CD14-positive monocyte (primary cell): ENCODE measurements at regions not wholly inside any gene's neighbourhood (a gene's known extent, or its start where the extent isn't known, plus 50 kb on each side); places are given as distances from the start of the nearest gene placed in this dataset.

Source experiments
- DNase-seq, 3 donors: peaks; one replicate each; pipeline ENCODE4 v3.0.0-alpha.2; 2011 to 2022
- H2AFZ ChIP-seq: 2 replicates; pipeline ENCODE4 v1.6.0; 2012; ENCODE audit warnings: mild to moderate bottlenecking, low read depth, low read length, inconsistent platforms; ENCODE audit not compliant: insufficient read depth, poor library complexity, severe bottlenecking
- H3K27ac ChIP-seq, 2 donors: 1 replicate in 1 of 2; 2 replicates in 1 of 2; pipeline ENCODE4 v1.5.1; 2012 to 2013; ENCODE audit warnings: low read length in 2 of 2, control low read depth in 1 of 2, inconsistent platforms in 1 of 2, low read depth in 1 of 2, mild to moderate bottlenecking in 1 of 2
- H3K27me3 ChIP-seq, 2 donors: one replicate each; pipeline versions ENCODE4 v1.6.0 to v1.6.1; 2011 to 2013; ENCODE audit warnings: low read length in 2 of 2; ENCODE audit not compliant: control insufficient read depth in 2 of 2, insufficient read depth in 2 of 2
- H3K36me3 ChIP-seq, 2 donors: replicated peaks in 1 of 2; 1 replicate in 1 of 2; 2 replicates in 1 of 2; pipeline versions ENCODE4 v1.5.1 to v1.6.1; 2012 to 2013; ENCODE audit warnings: low read length in 2 of 2, control low read depth in 1 of 2, inconsistent platforms in 1 of 2, mild to moderate bottlenecking in 1 of 2; ENCODE audit not compliant: insufficient read depth in 2 of 2, control insufficient read depth in 1 of 2
- H3K4me1 ChIP-seq, 2 donors: 1 replicate in 1 of 2; 2 replicates in 1 of 2; pipeline versions ENCODE4 v1.5.1 to v1.6.1; 2012 to 2013; ENCODE audit warnings: low read length in 2 of 2, control low read depth in 1 of 2, inconsistent platforms in 1 of 2, mild to moderate bottlenecking in 1 of 2, moderate library complexity in 1 of 2; ENCODE audit not compliant: insufficient read depth in 2 of 2, control insufficient read depth in 1 of 2
- H3K4me2 ChIP-seq: replicated peaks from 2 replicates; pipeline ENCODE3; 2012; ENCODE audit warnings: low read length, moderate library complexity, mild to moderate bottlenecking; ENCODE audit not compliant: poor library complexity, severe bottlenecking; ENCODE audit errors: extremely low read depth
- H3K4me3 ChIP-seq, 3 experiments: fragments of 200-600 bp in 1 of 3; sonication (generic) in 1 of 3; replicated peaks in 1 of 3; 1 replicate in 2 of 3; 2 replicates in 1 of 3; pipeline ENCODE4 v1.5.1; 2011 to 2013; ENCODE audit warnings: low read length in 3 of 3, mild to moderate bottlenecking in 3 of 3, control low read depth in 2 of 3, low read depth in 2 of 3, inconsistent platforms in 1 of 3, moderate library complexity in 1 of 3
- H3K79me2 ChIP-seq: 2 replicates; pipeline ENCODE4 v1.6.0; 2012; ENCODE audit warnings: mild to moderate bottlenecking, control low read depth, inconsistent platforms, low read length, moderate library complexity; ENCODE audit not compliant: insufficient read depth
- H3K9ac ChIP-seq: 2 replicates; pipeline ENCODE4 v1.6.0; 2017; ENCODE audit warnings: low read length, mild to moderate bottlenecking; ENCODE audit not compliant: insufficient read depth, poor library complexity, severe bottlenecking
- H3K9me3 ChIP-seq, 2 donors: replicated peaks in 1 of 2; 1 replicate in 1 of 2; 2 replicates in 1 of 2; pipeline versions ENCODE4 v1.5.1 to v1.6.1; 2012 to 2013; ENCODE audit warnings: low read length in 2 of 2, control low read depth in 1 of 2; ENCODE audit not compliant: control insufficient read depth in 1 of 2, insufficient read depth in 1 of 2
- H4K20me1 ChIP-seq: 2 replicates; pipeline ENCODE4 v1.6.0; 2012; ENCODE audit warnings: mild to moderate bottlenecking, low read length, control low read depth, moderate library complexity; ENCODE audit not compliant: insufficient read depth
- H3K27ac Mint-ChIP-seq, 7 donors: one replicate each; pipeline ENCODE4 v1.8.0; 2020; ENCODE audit warnings: mild to moderate bottlenecking in 7 of 7, mixed read lengths in 7 of 7, moderate library complexity in 6 of 7, inconsistent platforms in 2 of 7
- H3K27me3 Mint-ChIP-seq, 3 donors: one replicate each; pipeline ENCODE4 v1.8.0; 2021 to 2022; ENCODE audit warnings: low read depth in 3 of 3, mild to moderate bottlenecking in 3 of 3, mixed read lengths in 3 of 3, moderate library complexity in 3 of 3, inconsistent platforms in 1 of 3
- H3K36me3 Mint-ChIP-seq, 2 donors: one replicate each; pipeline ENCODE4 v1.8.0; 2020; ENCODE audit warnings: mixed read lengths in 2 of 2, inconsistent platforms in 1 of 2, mild to moderate bottlenecking in 1 of 2
- H3K4me1 Mint-ChIP-seq: one replicate; pipeline ENCODE4 v1.8.0; 2020; ENCODE audit warnings: mild to moderate bottlenecking, mixed read lengths
- H3K4me3 Mint-ChIP-seq, 2 donors: one replicate each; pipeline ENCODE4 v1.8.0; 2020; ENCODE audit warnings: mild to moderate bottlenecking in 2 of 2, mixed read lengths in 2 of 2, moderate library complexity in 1 of 2
- H3K9me3 Mint-ChIP-seq, 7 donors: one replicate each; pipeline ENCODE4 v1.8.0; 2020 to 2022; ENCODE audit warnings: mixed read lengths in 7 of 7, mild to moderate bottlenecking in 6 of 7, moderate library complexity in 6 of 7, inconsistent platforms in 2 of 7
- WGBS: methylation state at CpG from one replicate; pipeline ENCODE4 v1.1.5; 2013; ENCODE audit warnings: missing lambda C conversion rate; ENCODE audit not compliant: insufficient coverage; 5-methylcytosine and 5-hydroxymethylcytosine counted together
- intact Hi-C, 2 donors: fragments of 100-400 bp; cut with micrococcal nuclease; formaldehyde crosslinking; loops; one replicate each; pipeline versions ENCODE4 v1.15.0 to v1.15.1; 2023
- TF ChIP-seq, protein P1 (sequence below): fragments of 200-600 bp; IDR thresholded peaks from one replicate; pipeline ENCODE4 v1.8.0; 2022; ENCODE audit warnings: antibody characterized with exemption, mild to moderate bottlenecking

DNA sequence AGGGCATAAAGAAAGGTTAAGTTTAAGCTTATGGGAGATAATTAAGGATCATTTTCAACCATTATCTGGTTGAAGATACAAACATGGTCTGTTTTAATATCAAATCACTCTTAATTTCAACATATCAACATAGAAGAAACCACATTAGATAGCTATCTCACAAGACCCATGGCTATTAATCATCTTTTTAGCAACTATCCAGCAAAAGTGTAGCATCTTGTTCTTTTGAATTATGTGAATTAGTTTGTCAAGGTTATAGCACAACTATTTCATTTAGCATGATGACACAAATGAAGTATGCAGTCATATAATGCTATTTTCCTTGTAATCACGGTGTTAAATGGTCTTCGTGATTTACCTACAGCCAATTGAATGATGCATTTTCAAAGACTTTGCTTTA lies 58.9 kb upstream of the PPP1R9A start:
- no peak overlapping the region for H3K4me3 Mint-ChIP-seq
- Histone ChIP-seq H3K27ac (no peak overlapping the region), H3K36me3 (no peaks in the 10 kb centered on the region), H3K9me3 (peaks cover 23 to 30% of the 10 kb centered on the region in 2 donors), H2AFZ (no peak overlapping the region), H3K9ac (no peak overlapping the region), H4K20me1 (no peaks in the 10 kb centered on the region), H3K4me2 (no peak overlapping the region), H3K4me3 (no peak overlapping the region), H3K27me3 (no peaks in the 10 kb centered on the region), H3K4me1 (no peaks in the 10 kb centered on the region), H3K79me2 (no peaks in the 10 kb centered on the region)
- peaks cover 9 to 43% (median 23%) of the 10 kb centered on the region in 7 donors for H3K9me3 Mint-ChIP-seq
- no peaks in the 10 kb centered on the region for H3K36me3 Mint-ChIP-seq
- no peak for DNase-seq
- peaks cover 0 to 1% (median 0%) of the 10 kb centered on the region in 3 donors for H3K27me3 Mint-ChIP-seq
- no CpG with 5 or more reads among the region's 2 CpGs for WGBS
- H3K27ac Mint-ChIP-seq: no peak overlapping the region
- intact Hi-C loops: no loop called here
- TF ChIP-seq, protein P1, sequence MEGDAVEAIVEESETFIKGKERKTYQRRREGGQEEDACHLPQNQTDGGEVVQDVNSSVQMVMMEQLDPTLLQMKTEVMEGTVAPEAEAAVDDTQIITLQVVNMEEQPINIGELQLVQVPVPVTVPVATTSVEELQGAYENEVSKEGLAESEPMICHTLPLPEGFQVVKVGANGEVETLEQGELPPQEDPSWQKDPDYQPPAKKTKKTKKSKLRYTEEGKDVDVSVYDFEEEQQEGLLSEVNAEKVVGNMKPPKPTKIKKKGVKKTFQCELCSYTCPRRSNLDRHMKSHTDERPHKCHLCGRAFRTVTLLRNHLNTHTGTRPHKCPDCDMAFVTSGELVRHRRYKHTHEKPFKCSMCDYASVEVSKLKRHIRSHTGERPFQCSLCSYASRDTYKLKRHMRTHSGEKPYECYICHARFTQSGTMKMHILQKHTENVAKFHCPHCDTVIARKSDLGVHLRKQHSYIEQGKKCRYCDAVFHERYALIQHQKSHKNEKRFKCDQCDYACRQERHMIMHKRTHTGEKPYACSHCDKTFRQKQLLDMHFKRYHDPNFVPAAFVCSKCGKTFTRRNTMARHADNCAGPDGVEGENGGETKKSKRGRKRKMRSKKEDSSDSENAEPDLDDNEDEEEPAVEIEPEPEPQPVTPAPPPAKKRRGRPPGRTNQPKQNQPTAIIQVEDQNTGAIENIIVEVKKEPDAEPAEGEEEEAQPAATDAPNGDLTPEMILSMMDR: no peak
- no peaks in the 10 kb centered on the region for H3K4me1 Mint-ChIP-seq

DNA sequence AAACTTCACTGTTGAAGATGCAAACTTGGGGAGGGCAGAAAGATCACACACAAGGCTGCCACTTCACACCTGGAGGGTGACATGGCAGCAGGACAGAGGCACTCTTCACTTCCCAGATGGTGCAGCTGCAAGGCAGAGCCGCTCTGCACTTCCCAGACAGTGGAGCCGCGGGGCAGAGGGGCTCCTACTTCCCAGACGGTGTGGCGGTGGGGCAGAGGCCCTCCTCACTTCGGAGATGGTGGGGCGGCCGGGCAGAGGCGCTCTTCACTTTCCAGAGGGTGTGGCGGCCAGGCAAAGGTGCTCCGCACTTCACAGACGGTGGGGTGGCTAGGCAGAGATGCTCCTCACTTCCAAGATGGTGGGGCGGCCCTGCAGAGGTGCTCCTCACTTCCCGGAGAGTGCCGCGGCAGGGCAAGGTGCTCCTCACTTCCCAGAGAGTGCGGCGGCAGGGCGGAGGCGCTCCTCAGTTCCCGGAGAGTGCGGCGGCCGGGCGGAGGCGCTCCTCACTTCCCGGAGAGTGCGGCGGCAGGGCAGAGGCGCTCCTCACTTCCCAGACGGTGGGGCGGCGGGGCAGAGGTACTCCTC lies 58.3 kb upstream of the PPP1R9A start:
- no peak for DNase-seq
- Mint-ChIP-seq H3K4me1 (no peaks in the 10 kb centered on the region), H3K4me3 (no peak overlapping the region), H3K9me3 (peaks cover 4 to 39% (median 20%) of the 10 kb centered on the region in 7 donors), H3K36me3 (no peaks in the 10 kb centered on the region), H3K27me3 (peaks cover 0 to 1% (median 0%) of the 10 kb centered on the region in 3 donors), H3K27ac (no peak overlapping the region)
- H3K79me2 ChIP-seq: no peaks in the 10 kb centered on the region
- intact Hi-C loops: no loop called here
- no peak overlapping the region for H3K4me2 ChIP-seq
- H3K36me3 ChIP-seq: no peaks in the 10 kb centered on the region
- no peak overlapping the region for H3K4me3 ChIP-seq
- no peaks in the 10 kb centered on the region for H3K27me3 ChIP-seq
- WGBS: 93% methylated on average over 32 of the region's 33 CpGs
- H3K9me3 ChIP-seq: peaks cover 18 to 27% of the 10 kb centered on the region in 2 donors
- TF ChIP-seq, protein P1: no peak
- no peak overlapping the region for H3K9ac ChIP-seq
- no peak overlapping the region for H2AFZ ChIP-seq
- no peak overlapping the region for H3K27ac ChIP-seq
- no peaks in the 10 kb centered on the region for H3K4me1 ChIP-seq
- no peaks in the 10 kb centered on the region for H4K20me1 ChIP-seq
